CD14-positive monocyte (primary cell): ENCODE measurements at regions not wholly inside any gene's neighbourhood (a gene's known extent, or its start where the extent isn't known, plus 50 kb on each side); places are given as distances from the start of the nearest gene placed in this dataset.

Source experiments
- DNase-seq, 3 donors: peaks; one replicate each; pipeline ENCODE4 v3.0.0-alpha.2; 2011 to 2022
- H2AFZ ChIP-seq: 2 replicates; pipeline ENCODE4 v1.6.0; 2012; ENCODE audit warnings: mild to moderate bottlenecking, low read depth, low read length, inconsistent platforms; ENCODE audit not compliant: insufficient read depth, poor library complexity, severe bottlenecking
- H3K27ac ChIP-seq, 2 donors: 1 replicate in 1 of 2; 2 replicates in 1 of 2; pipeline ENCODE4 v1.5.1; 2012 to 2013; ENCODE audit warnings: low read length in 2 of 2, control low read depth in 1 of 2, inconsistent platforms in 1 of 2, low read depth in 1 of 2, mild to moderate bottlenecking in 1 of 2
- H3K27me3 ChIP-seq, 2 donors: one replicate each; pipeline versions ENCODE4 v1.6.0 to v1.6.1; 2011 to 2013; ENCODE audit warnings: low read length in 2 of 2; ENCODE audit not compliant: control insufficient read depth in 2 of 2, insufficient read depth in 2 of 2
- H3K36me3 ChIP-seq, 2 donors: replicated peaks in 1 of 2; 1 replicate in 1 of 2; 2 replicates in 1 of 2; pipeline versions ENCODE4 v1.5.1 to v1.6.1; 2012 to 2013; ENCODE audit warnings: low read length in 2 of 2, control low read depth in 1 of 2, inconsistent platforms in 1 of 2, mild to moderate bottlenecking in 1 of 2; ENCODE audit not compliant: insufficient read depth in 2 of 2, control insufficient read depth in 1 of 2
- H3K4me1 ChIP-seq, 2 donors: 1 replicate in 1 of 2; 2 replicates in 1 of 2; pipeline versions ENCODE4 v1.5.1 to v1.6.1; 2012 to 2013; ENCODE audit warnings: low read length in 2 of 2, control low read depth in 1 of 2, inconsistent platforms in 1 of 2, mild to moderate bottlenecking in 1 of 2, moderate library complexity in 1 of 2; ENCODE audit not compliant: insufficient read depth in 2 of 2, control insufficient read depth in 1 of 2
- H3K4me2 ChIP-seq: replicated peaks from 2 replicates; pipeline ENCODE3; 2012; ENCODE audit warnings: low read length, moderate library complexity, mild to moderate bottlenecking; ENCODE audit not compliant: poor library complexity, severe bottlenecking; ENCODE audit errors: extremely low read depth
- H3K4me3 ChIP-seq, 3 experiments: fragments of 200-600 bp in 1 of 3; sonication (generic) in 1 of 3; replicated peaks in 1 of 3; 1 replicate in 2 of 3; 2 replicates in 1 of 3; pipeline ENCODE4 v1.5.1; 2011 to 2013; ENCODE audit warnings: low read length in 3 of 3, mild to moderate bottlenecking in 3 of 3, control low read depth in 2 of 3, low read depth in 2 of 3, inconsistent platforms in 1 of 3, moderate library complexity in 1 of 3
- H3K79me2 ChIP-seq: 2 replicates; pipeline ENCODE4 v1.6.0; 2012; ENCODE audit warnings: mild to moderate bottlenecking, control low read depth, inconsistent platforms, low read length, moderate library complexity; ENCODE audit not compliant: insufficient read depth
- H3K9ac ChIP-seq: 2 replicates; pipeline ENCODE4 v1.6.0; 2017; ENCODE audit warnings: low read length, mild to moderate bottlenecking; ENCODE audit not compliant: insufficient read depth, poor library complexity, severe bottlenecking
- H3K9me3 ChIP-seq, 2 donors: replicated peaks in 1 of 2; 1 replicate in 1 of 2; 2 replicates in 1 of 2; pipeline versions ENCODE4 v1.5.1 to v1.6.1; 2012 to 2013; ENCODE audit warnings: low read length in 2 of 2, control low read depth in 1 of 2; ENCODE audit not compliant: control insufficient read depth in 1 of 2, insufficient read depth in 1 of 2
- H4K20me1 ChIP-seq: 2 replicates; pipeline ENCODE4 v1.6.0; 2012; ENCODE audit warnings: mild to moderate bottlenecking, low read length, control low read depth, moderate library complexity; ENCODE audit not compliant: insufficient read depth
- H3K27ac Mint-ChIP-seq, 7 donors: one replicate each; pipeline ENCODE4 v1.8.0; 2020; ENCODE audit warnings: mild to moderate bottlenecking in 7 of 7, mixed read lengths in 7 of 7, moderate library complexity in 6 of 7, inconsistent platforms in 2 of 7
- H3K27me3 Mint-ChIP-seq, 3 donors: one replicate each; pipeline ENCODE4 v1.8.0; 2021 to 2022; ENCODE audit warnings: low read depth in 3 of 3, mild to moderate bottlenecking in 3 of 3, mixed read lengths in 3 of 3, moderate library complexity in 3 of 3, inconsistent platforms in 1 of 3
- H3K36me3 Mint-ChIP-seq, 2 donors: one replicate each; pipeline ENCODE4 v1.8.0; 2020; ENCODE audit warnings: mixed read lengths in 2 of 2, inconsistent platforms in 1 of 2, mild to moderate bottlenecking in 1 of 2
- H3K4me1 Mint-ChIP-seq: one replicate; pipeline ENCODE4 v1.8.0; 2020; ENCODE audit warnings: mild to moderate bottlenecking, mixed read lengths
- H3K4me3 Mint-ChIP-seq, 2 donors: one replicate each; pipeline ENCODE4 v1.8.0; 2020; ENCODE audit warnings: mild to moderate bottlenecking in 2 of 2, mixed read lengths in 2 of 2, moderate library complexity in 1 of 2
- H3K9me3 Mint-ChIP-seq, 7 donors: one replicate each; pipeline ENCODE4 v1.8.0; 2020 to 2022; ENCODE audit warnings: mixed read lengths in 7 of 7, mild to moderate bottlenecking in 6 of 7, moderate library complexity in 6 of 7, inconsistent platforms in 2 of 7
- CTCF ChIP-seq: fragments of 200-600 bp; IDR thresholded peaks from one replicate; pipeline ENCODE4 v1.8.0; 2022; ENCODE audit warnings: antibody characterized with exemption, mild to moderate bottlenecking
- WGBS: methylation state at CpG from one replicate; pipeline ENCODE4 v1.1.5; 2013; ENCODE audit warnings: missing lambda C conversion rate; ENCODE audit not compliant: insufficient coverage; 5-methylcytosine and 5-hydroxymethylcytosine counted together
- intact Hi-C, 2 donors: fragments of 100-400 bp; cut with micrococcal nuclease; formaldehyde crosslinking; loops; one replicate each; pipeline versions ENCODE4 v1.15.0 to v1.15.1; 2023

- intact Hi-C loops, result no loop called here
These were observed 589.8 kb downstream of the LMO7 start for GRCh38 chr13:76225815-76226489.

DNA sequence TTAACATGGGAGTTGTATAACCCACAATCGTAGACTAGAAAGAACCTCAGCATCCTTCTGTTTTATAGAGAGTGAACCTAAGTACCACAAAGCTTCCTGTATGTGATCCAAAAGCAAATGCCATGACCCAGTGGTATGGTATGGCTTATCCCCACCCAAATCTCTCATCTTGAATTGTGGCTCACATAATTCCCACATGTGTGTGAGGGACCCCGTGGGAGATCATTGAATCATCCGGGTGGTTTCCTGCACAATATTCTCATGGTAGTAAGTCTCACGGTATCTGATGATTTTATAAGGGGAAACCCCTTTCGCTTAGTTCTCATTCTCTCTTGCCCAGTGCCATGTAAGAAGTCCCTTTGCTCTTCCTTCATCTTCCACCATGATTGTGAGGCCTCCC, 587.9 kb downstream of the LMO7 start:
- no peak overlapping the region for H3K9ac ChIP-seq
- no peaks in the 10 kb centered on the region for H3K36me3 ChIP-seq
- H2AFZ ChIP-seq, result no peak overlapping the region
- Mint-ChIP-seq H3K36me3 (no peaks in the 10 kb centered on the region), H3K27me3 (peaks cover 0 to 3% (median 1%) of the 10 kb centered on the region in 3 donors), H3K9me3 (peaks cover 0 to 7% (median 0%) of the 10 kb centered on the region in 7 donors), H3K4me1 (no peaks in the 10 kb centered on the region), H3K27ac (no peak overlapping the region), H3K4me3 (no peak overlapping the region)
- H3K4me3 ChIP-seq, result no peak overlapping the region
- no peak for DNase-seq
- no peaks in the 10 kb centered on the region for H3K4me1 ChIP-seq
- intact Hi-C loops, result no loop called here
- TF ChIP-seq CTCF, result no peak
- no CpG with 5 or more reads among the region's 5 CpGs for WGBS
- H3K27me3 ChIP-seq, result no peaks in the 10 kb centered on the region
- no peaks in the 10 kb centered on the region for H3K9me3 ChIP-seq
- H4K20me1 ChIP-seq, result no peaks in the 10 kb centered on the region
- H3K27ac ChIP-seq, result no peak overlapping the region
- H3K79me2 ChIP-seq, result no peaks in the 10 kb centered on the region
- H3K4me2 ChIP-seq, result no peak overlapping the region

More at GRCh38 chr13:76225815-76226489, 589.8 kb downstream of the LMO7 start:
- no peak for DNase-seq
- no peaks in the 10 kb centered on the region for H3K4me1 Mint-ChIP-seq
- Histone ChIP-seq H3K79me2 (no peaks in the 10 kb centered on the region), H3K4me1 (no peaks in the 10 kb centered on the region), H4K20me1 (no peaks in the 10 kb centered on the region), H3K9me3 (peaks cover 0 to 5% of the 10 kb centered on the region in 2 donors), H3K27me3 (no peaks in the 10 kb centered on the region), H3K4me3 (no peak overlapping the region), H3K27ac (no peak overlapping the region), H3K4me2 (no peak overlapping the region), H3K36me3 (no peaks in the 10 kb centered on the region), H3K9ac (no peak overlapping the region), H2AFZ (no peak overlapping the region)
- H3K27ac Mint-ChIP-seq, result peak overlapping the region in 1 of 7 donors; percentile 3
- peaks cover 0 to 8% (median 3%) of the 10 kb centered on the region in 7 donors for H3K9me3 Mint-ChIP-seq
- no peaks in the 10 kb centered on the region for H3K36me3 Mint-ChIP-seq
- H3K4me3 Mint-ChIP-seq, result no peak overlapping the region
- H3K27me3 Mint-ChIP-seq, result no peaks in the 10 kb centered on the region
- TF ChIP-seq CTCF, result no peak
- 85% methylated on average over 6 of the region's 8 CpGs for WGBS
